ENCODE measurements at regions not wholly inside any gene's neighbourhood (a gene's known extent, or its start where the extent isn't known, plus 50 kb on each side); places are given as distances from the start of the nearest gene placed in this dataset.
"Not testable (repeated sequence)": the region's sequence is repeated elsewhere in the genome, so short reads cannot be mapped to it uniquely, and the experiment has no call there.

- H3K4me3 ChIP-seq (replicated peaks; ENCODE audit: low read depth, low read length) = no peak overlapping the region
- TF ChIP-seq, protein P1, sequence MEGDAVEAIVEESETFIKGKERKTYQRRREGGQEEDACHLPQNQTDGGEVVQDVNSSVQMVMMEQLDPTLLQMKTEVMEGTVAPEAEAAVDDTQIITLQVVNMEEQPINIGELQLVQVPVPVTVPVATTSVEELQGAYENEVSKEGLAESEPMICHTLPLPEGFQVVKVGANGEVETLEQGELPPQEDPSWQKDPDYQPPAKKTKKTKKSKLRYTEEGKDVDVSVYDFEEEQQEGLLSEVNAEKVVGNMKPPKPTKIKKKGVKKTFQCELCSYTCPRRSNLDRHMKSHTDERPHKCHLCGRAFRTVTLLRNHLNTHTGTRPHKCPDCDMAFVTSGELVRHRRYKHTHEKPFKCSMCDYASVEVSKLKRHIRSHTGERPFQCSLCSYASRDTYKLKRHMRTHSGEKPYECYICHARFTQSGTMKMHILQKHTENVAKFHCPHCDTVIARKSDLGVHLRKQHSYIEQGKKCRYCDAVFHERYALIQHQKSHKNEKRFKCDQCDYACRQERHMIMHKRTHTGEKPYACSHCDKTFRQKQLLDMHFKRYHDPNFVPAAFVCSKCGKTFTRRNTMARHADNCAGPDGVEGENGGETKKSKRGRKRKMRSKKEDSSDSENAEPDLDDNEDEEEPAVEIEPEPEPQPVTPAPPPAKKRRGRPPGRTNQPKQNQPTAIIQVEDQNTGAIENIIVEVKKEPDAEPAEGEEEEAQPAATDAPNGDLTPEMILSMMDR (IDR thresholded peaks at IDR 0.05; ENCODE audit: low read length, missing control alignments) = no peak
- DNase-seq (ENCODE audit: low read depth) = no peak
Observed at GRCh38 chr1:95641386-95641785, 407.4 kb downstream of the RWDD3 start.

GRCh38 chr1:95642035-95642434 is 408.0 kb downstream of the RWDD3 start:
- TF ChIP-seq, protein P1 (IDR thresholded peaks at IDR 0.05; ENCODE audit: low read length, missing control alignments) = no peak
- H3K4me3 ChIP-seq (replicated peaks; ENCODE audit: low read depth, low read length) = no peak overlapping the region
- no peak for DNase-seq (ENCODE audit: low read depth)

DNA sequence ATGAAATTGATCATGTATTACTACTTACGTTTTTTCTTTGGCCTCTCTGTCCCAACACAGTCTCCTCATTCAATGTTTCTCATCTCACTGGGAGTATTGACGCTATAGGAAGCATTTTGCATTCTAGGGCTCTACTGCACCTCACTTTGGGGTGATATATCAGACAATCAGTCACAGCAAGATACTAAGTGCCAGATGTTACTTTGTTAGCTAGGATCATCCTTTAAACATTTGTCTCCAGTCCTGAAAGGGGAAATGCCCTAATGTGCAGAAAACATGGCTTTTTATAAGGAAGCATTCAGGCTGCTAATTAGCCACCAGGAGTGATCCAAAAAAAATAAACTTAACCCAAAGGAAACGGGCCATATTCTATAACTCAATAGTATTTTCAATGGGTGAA is 409.1 kb downstream of the RWDD3 start:
- H3K4me3 ChIP-seq (replicated peaks; ENCODE audit: low read depth, low read length) = no peak overlapping the region
- no peak for DNase-seq (ENCODE audit: low read depth)
- TF ChIP-seq, protein P1 (IDR thresholded peaks at IDR 0.05; ENCODE audit: low read length, missing control alignments) = no peak

GRCh38 chr1:95645126-95645525 is 411.1 kb downstream of the RWDD3 start:
- DNase-seq (ENCODE audit: low read depth); H3K4me3 ChIP-seq (replicated peaks; ENCODE audit: low read depth, low read length): not testable (repeated sequence)

GRCh38 chr1:95650631-95651030 is 416.6 kb downstream of the RWDD3 start:
- no peak overlapping the region for H3K4me3 ChIP-seq (replicated peaks; ENCODE audit: low read depth, low read length)
- no peak for DNase-seq (ENCODE audit: low read depth)
- TF ChIP-seq, protein P1 (IDR thresholded peaks at IDR 0.05; ENCODE audit: low read length, missing control alignments) = no peak

DNA sequence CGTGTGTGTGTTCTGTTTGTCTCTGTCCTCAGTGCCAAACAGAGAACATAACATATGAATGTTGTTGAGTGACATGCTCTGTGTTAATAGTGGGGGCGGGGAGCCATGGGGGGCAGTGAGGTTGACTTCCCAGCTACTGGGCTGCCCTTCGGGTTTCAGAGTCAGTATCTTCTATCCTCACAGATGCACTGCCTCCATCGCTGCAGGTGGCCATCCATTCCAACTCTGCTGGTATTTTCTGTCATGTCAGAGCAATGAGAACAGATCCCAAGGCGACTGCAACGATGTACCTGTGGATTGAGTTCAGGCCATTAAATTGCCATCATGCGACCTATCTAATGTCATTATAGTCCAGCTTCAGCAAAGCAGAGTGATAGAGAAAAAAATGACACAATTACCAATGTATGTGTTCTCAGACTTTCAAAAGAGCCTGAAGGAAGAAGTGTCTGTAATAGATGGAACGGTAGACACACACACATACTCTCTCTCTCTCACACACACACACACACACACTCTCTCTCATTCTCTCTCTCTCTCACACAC is 418.5 kb downstream of the RWDD3 start:
- DNase-seq (ENCODE audit: low read depth) = no peak
- TF ChIP-seq, protein P1 (IDR thresholded peaks at IDR 0.05; ENCODE audit: low read length, missing control alignments) = no peak
- no peak overlapping the region for H3K4me3 ChIP-seq (replicated peaks; ENCODE audit: low read depth, low read length)

- no peak overlapping the region for H3K4me3 ChIP-seq (replicated peaks; ENCODE audit: low read depth, low read length)
- DNase-seq (ENCODE audit: low read depth) = no peak
- TF ChIP-seq, protein P1 (IDR thresholded peaks at IDR 0.05; ENCODE audit: low read length, missing control alignments) = no peak
Observed at GRCh38 chr1:95653618-95654017, 419.6 kb downstream of the RWDD3 start.
